ENCODE measurements at regions not wholly inside any gene's neighbourhood (a gene's known extent, or its start where the extent isn't known, plus 50 kb on each side); places are given as distances from the start of the nearest gene placed in this dataset.

DNA sequence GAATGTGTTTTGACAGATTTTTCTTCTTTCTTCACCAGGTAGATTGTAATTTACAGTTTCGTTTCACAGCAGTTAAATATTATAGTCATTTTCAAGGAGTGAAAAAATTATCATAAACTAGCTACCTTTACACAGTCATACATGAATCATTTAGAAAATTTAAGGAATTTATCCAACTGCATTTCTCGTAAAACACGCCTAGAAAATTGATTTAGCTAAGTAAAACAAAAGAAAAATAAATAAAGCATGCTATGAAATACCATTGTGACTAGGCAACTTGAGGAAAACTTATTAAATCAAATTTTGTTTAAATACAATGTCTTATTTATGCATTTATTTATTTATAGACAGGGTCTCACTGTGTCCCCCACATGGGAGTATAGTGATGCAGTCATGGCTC, 109.9 kb upstream of the EMB start:
- Histone ChIP-seq H3K23me2 (ENCODE audit: low read depth, low read length) (no peaks in the 10 kb centered on the region), H3K18ac (ENCODE audit: extremely low read depth, low read length) (no peak overlapping the region), H3K23ac (ENCODE audit: insufficient read length) (no peak overlapping the region), H2BK15ac (ENCODE audit: low read length) (no peak overlapping the region), H3K27me3 (replicated peaks in 1 of 4; ENCODE audit: control insufficient read depth in 3 of 4, extremely low read depth in 1 of 4, insufficient read depth in 3 of 4, low read length in 3 of 4) (no peaks in the 10 kb centered on the region), H3K4ac (replicated peaks; ENCODE audit: insufficient read length, low read depth, low read length) (no peak overlapping the region), H3K14ac (ENCODE audit: insufficient read length) (no peak overlapping the region), H4K8ac (ENCODE audit: extremely low read depth, insufficient read depth, low read length) (no peak overlapping the region), H3K56ac (replicated peaks; ENCODE audit: insufficient read length, low read depth, low read length) (no peak overlapping the region), H3K27ac (ENCODE audit: low read depth, low read length) (no peak overlapping the region), H3K4me3 (ENCODE audit: extremely low read depth in 1 of 4, insufficient read depth in 2 of 4, low read depth in 3 of 4, low read length in 4 of 4) (no peak overlapping the region), H2BK20ac (ENCODE audit: low read length) (no peak overlapping the region), H2AFZ (ENCODE audit: low read length) (no peak overlapping the region), H3K36me3 (ENCODE audit: control insufficient read depth in 2 of 4, insufficient read depth in 4 of 4, low read length in 3 of 4) (no peaks in the 10 kb centered on the region), H3K79me2 (ENCODE audit: control insufficient read depth in 1 of 2, insufficient read depth in 2 of 2, low read length in 2 of 2) (no peaks in the 10 kb centered on the region), H3K9me3 (ENCODE audit: insufficient read depth in 2 of 2, low read depth in 1 of 2, low read length in 1 of 2) (no peaks in the 10 kb centered on the region), H2BK5ac (ENCODE audit: low read depth, low read length) (no peak overlapping the region), H4K20me1 (replicated peaks in 1 of 2; ENCODE audit: control insufficient read depth in 1 of 2, insufficient read depth in 2 of 2, low read length in 2 of 2) (no peaks in the 10 kb centered on the region), H3K4me2 (ENCODE audit: insufficient read depth in 1 of 2, low read depth in 2 of 2, low read length in 2 of 2) (no peak overlapping the region), H4K5ac (ENCODE audit: insufficient read length, low read depth, low read length) (no peak overlapping the region), H3K9ac (replicated peaks in 1 of 4; ENCODE audit: extremely low read depth in 1 of 4, low read depth in 3 of 4, low read length in 3 of 4) (no peak overlapping the region), H2BK12ac (ENCODE audit: low read depth, low read length) (no peak overlapping the region), H3K4me1 (replicated peaks in 1 of 4; ENCODE audit: control insufficient read depth in 3 of 4, insufficient read depth in 4 of 4, low read length in 3 of 4) (peaks cover 0 to 7% (median 3%) of the 10 kb centered on the region in 4 experiments; a peak in 2 of 7 replicates), H3K79me1 (ENCODE audit: low read depth, low read length) (no peaks in the 10 kb centered on the region), H2BK120ac (replicated peaks; ENCODE audit: low read depth, low read length) (no peak overlapping the region), H2AK5ac (ENCODE audit: low read depth, low read length) (no peak overlapping the region), H4K91ac (replicated peaks; ENCODE audit: insufficient read length, low read length) (no peak overlapping the region)
- DNase-seq (ENCODE audit: low read depth in 1 of 2, low spot score in 2 of 2) (no peak), FAIRE-seq (peak; percentile 24)
- CTCF ChIA-PET (ENCODE audit: partially characterized antibody): interaction anchor here (1.1 kb wide), 1 partner anchor 135 kb away, joined by 3 read pairs; no protein-coding TSS in a partner anchor
- POLR2A ChIA-PET (ENCODE audit: partially characterized antibody): no interaction called here
- 90% methylated on average over 3 of the region's 3 CpGs; no CpG with 5 or more reads in 1 of the 2 experiments for WGBS, 2 experiments (ENCODE audit: extremely low coverage in 1 of 2, insufficient coverage in 1 of 2, insufficient read length in 1 of 2, insufficient replicate concordance in 2 of 2, low coverage in 1 of 2, low lambda C conversion rate in 2 of 2, missing lambda C conversion rate in 1 of 2)
- TF ChIP-seq, protein P1, sequence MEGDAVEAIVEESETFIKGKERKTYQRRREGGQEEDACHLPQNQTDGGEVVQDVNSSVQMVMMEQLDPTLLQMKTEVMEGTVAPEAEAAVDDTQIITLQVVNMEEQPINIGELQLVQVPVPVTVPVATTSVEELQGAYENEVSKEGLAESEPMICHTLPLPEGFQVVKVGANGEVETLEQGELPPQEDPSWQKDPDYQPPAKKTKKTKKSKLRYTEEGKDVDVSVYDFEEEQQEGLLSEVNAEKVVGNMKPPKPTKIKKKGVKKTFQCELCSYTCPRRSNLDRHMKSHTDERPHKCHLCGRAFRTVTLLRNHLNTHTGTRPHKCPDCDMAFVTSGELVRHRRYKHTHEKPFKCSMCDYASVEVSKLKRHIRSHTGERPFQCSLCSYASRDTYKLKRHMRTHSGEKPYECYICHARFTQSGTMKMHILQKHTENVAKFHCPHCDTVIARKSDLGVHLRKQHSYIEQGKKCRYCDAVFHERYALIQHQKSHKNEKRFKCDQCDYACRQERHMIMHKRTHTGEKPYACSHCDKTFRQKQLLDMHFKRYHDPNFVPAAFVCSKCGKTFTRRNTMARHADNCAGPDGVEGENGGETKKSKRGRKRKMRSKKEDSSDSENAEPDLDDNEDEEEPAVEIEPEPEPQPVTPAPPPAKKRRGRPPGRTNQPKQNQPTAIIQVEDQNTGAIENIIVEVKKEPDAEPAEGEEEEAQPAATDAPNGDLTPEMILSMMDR (IDR thresholded peaks at IDR 0.05; ENCODE audit: control extremely low read depth in 1 of 3, insufficient read depth in 1 of 3, low read depth in 1 of 3, low read length in 3 of 3): no peak
- TF ChIP-seq, protein P2, sequence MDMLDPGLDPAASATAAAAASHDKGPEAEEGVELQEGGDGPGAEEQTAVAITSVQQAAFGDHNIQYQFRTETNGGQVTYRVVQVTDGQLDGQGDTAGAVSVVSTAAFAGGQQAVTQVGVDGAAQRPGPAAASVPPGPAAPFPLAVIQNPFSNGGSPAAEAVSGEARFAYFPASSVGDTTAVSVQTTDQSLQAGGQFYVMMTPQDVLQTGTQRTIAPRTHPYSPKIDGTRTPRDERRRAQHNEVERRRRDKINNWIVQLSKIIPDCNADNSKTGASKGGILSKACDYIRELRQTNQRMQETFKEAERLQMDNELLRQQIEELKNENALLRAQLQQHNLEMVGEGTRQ (IDR thresholded peaks at IDR 0.05; ENCODE audit: low read length): no peak
- no peak for TF ChIP-seq SUZ12 (IDR thresholded peaks at IDR 0.05; ENCODE audit: low read length)
- TF ChIP-seq RXRA (IDR thresholded peaks at IDR 0.05; ENCODE audit: insufficient read depth, low read depth, low read length): no peak
- no peak for TF ChIP-seq SIN3A (conservative IDR thresholded peaks at IDR 0.05 in 1 of 2, IDR thresholded peaks at IDR 0.05 in 1 of 2; ENCODE audit: low read depth in 1 of 2, low read length in 2 of 2)
- TF ChIP-seq CTBP2 (IDR thresholded peaks at IDR 0.05; ENCODE audit: borderline replicate concordance, insufficient read depth, insufficient read length, low read length): no peak
- no peak for TF ChIP-seq RBBP5 (IDR thresholded peaks at IDR 0.05; ENCODE audit: borderline replicate concordance, low read depth, low read length)
- TF ChIP-seq NANOG (IDR thresholded peaks at IDR 0.05; ENCODE audit: insufficient read depth, low read depth, low read length, poor library complexity, severe bottlenecking): no peak
- no peak for TF ChIP-seq HDAC2 (IDR thresholded peaks at IDR 0.05; ENCODE audit: borderline replicate concordance in 1 of 2, low read depth in 2 of 2, low read length in 2 of 2)
